ENCODE measurements at regions not wholly inside any gene's neighbourhood (a gene's known extent, or its start where the extent isn't known, plus 50 kb on each side); places are given as distances from the start of the nearest gene placed in this dataset.

DNA sequence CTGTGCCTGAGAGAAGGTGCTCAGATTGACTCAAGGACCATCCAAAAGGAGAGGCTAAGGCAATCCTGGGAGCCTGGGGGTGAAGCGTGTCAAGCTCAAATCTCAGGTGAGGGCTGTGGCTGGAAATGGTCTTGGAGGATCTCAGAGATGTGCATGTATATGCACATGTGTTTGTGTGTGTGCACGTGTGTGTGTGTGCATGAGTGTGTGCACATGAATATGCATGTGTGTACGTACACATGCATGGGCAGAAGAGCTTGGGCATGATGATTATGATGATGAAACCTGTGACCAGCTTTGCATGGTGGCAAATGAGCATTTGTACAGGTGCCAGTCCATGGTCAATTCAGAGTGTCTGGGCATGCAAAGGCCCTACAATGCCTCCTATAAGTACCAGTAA is 326.6 kb downstream of the CXCL12 start:
- DNase-seq (ENCODE audit: low read depth, low spot score), result no peak

DNA sequence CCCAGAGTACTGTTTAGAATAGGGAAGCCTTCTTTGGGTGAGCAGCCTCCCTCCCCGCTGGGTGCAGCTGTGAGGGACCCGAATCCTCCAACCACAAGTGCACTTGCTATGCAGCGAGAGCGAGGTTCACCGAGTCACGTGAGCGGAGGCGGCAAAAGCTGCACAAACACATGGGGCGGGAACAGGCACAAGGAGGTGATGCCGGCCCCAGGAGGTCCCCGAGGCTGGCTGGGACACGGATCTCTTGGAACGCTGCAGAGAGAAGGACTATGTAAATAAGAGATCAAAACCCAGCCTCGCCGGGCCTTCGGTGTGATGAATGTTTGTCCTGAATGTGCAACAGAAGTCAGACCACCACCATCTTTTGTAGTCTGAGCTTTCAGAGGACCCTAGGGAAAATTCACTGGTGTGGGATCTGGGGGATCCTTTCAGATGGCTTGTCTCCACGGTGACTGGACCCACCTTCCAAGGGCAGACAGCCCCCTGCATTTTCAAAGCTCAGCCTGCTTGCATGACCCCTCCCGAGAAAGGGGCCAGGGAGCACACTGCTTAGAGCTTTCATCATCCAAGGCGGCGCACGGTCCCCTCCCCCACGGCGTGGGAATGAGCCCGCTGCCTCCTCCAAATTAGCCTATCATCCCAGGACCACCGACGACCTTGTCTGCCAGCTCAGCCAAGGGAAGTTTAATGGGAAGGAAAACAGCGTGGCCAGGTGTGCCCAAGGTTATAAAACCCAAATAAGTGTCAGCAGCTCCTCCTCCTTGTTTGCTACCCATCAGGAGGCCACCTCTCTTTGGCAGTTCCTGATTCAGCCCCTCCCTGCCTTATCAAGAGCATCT is 327.7 kb downstream of the CXCL12 start:
- no peak for DNase-seq (ENCODE audit: low read depth, low spot score)

DNA sequence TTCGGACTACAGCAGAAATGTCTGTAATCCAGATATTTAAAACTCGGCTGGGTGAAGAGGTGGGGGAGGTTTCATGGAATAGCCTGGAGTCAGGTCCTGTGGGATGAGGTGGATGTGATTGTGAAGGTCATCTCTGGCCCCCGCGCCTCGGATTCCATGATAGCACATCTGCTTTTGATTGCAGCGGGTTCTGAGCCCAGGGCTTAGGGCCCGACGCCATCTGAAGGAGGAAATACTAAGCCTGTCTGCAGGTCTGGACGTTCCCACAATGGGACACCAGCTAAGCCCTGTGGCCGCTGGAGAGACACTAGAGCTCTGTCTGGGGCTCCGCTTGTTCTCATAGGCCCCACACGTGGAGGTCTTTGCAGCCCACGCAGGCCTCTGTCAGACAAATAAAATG is 328.7 kb downstream of the CXCL12 start:
- DNase-seq (ENCODE audit: low read depth, low spot score), result no peak

DNA sequence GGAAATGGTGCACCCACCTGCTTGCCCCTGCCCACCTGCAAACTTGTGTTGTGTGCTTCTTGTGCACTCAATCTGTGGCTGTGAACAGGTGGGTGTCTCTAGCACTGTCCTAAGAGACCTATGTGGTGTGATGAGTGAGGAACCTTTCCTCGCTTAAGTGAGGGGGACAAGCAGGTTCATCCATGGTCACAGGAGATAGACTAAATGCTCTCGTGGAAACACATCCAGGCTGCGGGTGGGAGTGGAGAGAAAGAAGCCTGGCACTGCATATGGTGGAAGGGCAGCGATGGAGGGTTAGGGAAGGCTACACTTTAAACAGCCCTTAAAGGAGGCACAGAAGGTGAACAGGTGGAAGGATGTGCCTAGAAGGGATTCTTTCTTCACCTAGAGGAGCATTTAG is 330.9 kb downstream of the CXCL12 start:
- no peak for DNase-seq (ENCODE audit: low read depth, low spot score)

DNA sequence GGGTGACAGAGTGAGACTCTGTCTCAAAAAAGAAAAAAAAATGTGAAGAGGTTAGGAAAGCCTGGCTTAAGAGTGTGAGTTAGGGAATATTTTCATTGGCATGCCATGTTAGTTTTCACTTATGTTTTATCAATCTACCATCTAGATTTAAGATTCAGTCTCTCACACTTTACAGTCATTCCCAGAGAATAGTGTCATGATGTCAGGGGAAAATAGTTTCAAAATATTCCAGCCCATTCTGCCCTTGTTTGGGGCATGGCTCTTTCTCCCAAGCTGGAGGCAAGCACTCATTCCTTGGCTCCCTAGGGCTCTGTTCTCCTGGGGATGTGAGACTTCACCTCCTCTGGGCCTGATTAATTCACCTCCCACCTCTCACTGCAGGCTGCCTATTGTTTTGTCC is 331.5 kb downstream of the CXCL12 start:
- no peak for DNase-seq (ENCODE audit: low read depth, low spot score)

DNA sequence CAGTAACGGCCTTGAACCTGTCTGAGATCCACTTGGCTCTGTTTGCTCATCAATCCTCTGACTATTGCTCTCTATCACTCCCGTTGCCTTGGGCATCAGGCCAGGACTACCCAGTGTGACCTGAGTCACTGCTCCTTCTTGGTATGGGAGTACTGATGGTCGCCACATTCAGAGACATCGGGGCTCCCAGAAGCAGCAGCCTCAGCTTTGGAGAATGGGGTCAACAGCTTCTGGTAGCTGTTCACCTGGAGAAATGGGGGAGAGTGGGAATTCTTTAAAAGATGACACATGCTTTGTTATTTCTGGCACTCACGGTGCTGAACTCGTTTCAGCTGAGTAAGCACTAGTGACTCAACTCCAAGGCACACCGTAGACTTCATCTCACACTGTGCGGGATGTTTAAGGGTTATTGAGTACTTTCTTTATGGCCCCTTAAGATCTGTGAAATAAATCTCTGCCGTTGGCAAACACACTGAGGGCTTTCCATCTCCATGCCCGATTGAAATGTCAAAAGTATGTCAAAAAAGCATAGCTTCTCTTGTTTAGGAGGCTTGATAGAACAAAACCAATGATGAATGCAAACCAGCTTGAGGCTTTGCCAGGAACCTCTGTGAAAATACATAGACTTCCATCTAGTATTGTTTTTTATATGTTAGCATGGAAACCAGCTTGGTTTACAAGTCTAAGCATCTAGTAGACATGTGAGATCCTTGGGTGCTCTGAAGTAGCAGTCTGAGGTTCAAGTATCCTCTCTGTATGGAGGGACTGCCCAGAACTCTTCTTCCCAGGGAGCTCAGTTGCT is 333.1 kb downstream of the CXCL12 start:
- DNase-seq (ENCODE audit: low read depth, low spot score), result no peak

DNA sequence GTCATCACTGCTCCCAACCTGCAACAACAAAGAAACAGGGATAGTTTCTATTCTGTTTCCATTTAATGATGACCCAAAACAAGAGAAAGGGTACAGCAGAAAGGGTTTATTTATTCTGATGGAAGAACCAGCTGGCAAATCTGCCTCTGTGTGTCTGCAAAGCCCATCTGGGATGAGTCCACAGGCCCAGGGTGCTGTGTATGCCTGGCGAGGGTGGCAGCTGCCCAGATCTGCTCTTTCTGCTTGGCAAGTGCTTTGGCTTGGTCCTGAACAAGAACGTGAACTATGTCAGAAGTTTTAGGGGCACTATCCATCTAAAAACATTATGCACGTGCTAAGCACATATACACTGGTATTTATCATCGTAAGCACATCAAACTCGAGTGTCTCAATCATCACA is 333.8 kb downstream of the CXCL12 start:
- no peak for DNase-seq (ENCODE audit: low read depth, low spot score)

DNA sequence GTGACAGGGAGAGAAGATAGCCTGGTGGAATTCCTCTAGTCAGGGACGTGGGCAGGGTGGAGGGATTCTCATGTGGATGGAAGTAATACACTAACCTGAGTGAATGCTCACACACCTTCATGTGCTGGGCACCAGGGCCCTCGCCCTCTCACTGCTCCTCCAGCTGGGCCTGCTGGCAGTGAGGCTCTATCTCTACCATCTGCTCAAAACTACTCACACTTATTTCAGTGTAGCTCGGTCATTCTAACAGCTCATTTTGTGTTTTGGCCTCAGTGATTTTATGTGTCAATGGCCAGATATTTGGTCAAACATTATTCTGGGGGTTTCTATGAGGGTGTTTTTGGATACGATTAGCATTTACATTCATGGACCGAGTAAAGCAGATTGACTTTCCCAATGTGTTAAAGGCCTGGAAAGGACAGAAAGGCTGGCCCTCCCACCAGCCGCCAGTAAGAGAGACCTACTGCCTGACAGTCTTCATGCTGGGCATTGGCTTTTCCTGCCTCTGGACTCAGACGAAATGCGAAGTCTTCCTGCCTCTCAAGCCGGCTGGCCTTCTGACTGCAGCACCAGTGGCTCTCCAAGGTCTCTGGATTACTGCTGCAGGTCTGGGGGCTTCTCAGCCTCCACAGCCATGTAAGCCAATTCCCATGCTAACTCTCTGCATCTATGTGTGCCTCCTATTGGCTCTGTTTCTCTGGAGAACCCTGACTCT is 335.4 kb downstream of the CXCL12 start:
- no peak for DNase-seq (ENCODE audit: low read depth, low spot score)

DNA sequence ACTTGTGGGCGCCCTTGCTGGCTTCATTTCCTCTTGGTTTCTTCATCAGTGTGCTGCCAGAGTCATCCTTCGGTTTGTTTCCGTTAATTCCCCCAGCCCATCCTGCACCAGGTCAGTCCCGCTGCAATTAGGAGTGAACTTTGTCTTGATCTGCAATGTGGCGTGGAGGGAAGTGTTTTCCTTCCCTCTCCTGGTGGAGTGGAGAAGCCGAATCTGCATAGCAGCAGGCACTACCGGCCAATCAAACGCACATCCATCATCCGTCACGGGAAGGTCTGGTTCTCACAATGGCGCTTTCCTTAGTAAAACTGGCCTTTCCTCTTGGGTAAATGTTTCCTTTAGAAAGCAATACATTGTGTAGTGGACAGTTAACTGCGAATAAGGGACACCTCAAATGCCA is 337.5 kb downstream of the CXCL12 start:
- DNase-seq (ENCODE audit: low read depth, low spot score), result no peak

DNA sequence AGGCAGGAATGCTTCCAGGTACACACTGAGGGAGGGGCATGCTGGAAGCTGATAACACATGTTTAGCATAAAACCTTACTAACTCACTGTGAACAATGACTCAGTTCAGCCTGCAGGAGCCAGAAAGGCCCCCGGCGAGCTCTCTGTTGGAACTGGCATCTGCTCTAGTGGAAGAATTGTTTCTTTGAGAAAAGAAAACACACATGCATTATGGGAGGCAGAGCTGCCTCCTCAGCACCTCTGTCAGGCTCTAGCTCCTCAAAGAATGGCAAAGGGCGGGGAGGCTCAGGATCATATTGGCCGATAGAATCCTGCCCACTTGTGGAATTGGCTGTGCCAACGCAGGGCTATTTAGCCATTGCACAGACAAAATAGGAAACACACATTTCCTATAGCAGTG is 338.3 kb downstream of the CXCL12 start:
- no peak for DNase-seq (ENCODE audit: low read depth, low spot score)

DNA sequence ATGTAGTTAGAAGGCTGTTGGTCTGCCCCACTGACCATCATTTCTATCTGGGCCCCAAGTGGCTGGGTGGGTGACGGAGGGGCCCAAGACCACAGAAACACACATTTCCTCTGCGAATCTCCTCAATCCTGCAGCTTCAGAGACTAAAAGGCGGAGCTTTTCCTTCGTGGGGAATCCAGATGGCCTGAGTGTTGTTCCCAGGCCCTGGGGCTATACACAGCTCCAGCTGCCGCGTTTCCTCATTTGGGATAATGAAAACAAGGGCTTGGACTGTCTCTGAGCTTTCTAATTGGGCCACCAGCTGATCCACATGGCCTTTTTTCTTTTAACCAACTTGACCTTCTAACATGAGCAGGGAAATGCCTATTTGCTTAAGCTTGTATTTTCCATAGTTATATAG is 339.9 kb downstream of the CXCL12 start:
- no peak for DNase-seq (ENCODE audit: low read depth, low spot score)

DNA sequence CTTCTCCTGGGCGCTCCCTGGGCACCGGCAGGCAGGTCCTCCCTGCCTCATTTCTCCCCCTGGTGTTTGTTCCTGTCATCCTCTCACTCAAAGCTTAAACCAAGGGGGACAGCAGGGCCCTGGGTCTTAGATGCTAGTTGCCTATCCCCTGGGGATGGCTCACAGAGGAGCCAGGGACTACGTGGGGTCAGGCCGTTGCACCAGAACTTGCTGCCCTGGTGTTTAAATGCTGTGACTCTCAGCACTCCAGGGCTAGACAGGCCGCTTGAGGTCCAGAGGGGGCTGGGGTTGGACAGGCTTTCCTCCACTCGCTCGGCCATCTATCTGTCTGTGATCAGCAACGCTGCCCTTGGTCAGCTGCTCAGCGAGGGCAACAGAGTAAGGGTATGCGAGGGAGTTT is 340.3 kb downstream of the CXCL12 start:
- no peak for DNase-seq (ENCODE audit: low read depth, low spot score)

DNA sequence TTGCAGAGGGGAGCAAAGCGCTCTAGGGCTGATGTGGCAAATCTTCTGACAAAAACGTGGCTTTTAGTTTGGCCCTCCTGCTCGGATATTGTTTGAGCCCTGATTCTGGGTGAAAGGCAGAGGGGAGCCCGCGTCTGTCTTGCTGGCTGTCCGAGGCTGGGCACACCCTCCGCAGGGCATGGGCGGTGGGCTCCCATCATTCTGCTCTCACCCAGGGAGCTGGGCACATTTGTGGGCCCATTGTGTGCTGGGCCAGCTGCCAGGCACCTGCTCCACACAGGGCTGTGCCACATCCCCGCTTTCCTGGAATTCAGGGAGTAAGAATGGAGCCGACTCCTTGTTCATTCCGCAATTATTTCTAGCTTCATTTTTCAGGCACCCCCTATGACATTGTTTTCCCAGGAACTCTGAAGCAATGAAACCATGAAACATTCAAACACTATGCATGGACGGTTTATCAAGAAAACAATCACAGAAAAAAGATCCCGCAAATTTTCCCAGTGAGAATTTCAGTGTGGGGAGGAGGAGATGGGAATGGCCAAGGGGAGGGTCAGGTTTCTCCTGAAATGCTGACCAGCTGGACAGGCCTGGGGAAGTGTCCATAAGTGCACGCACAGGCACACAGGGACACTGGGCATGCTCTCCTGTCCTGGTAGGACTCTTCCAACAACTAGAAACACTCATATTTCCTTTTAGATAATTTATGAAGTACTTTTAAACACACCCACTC is 341.1 kb downstream of the CXCL12 start:
- DNase-seq (ENCODE audit: low read depth, low spot score), result no peak

DNA sequence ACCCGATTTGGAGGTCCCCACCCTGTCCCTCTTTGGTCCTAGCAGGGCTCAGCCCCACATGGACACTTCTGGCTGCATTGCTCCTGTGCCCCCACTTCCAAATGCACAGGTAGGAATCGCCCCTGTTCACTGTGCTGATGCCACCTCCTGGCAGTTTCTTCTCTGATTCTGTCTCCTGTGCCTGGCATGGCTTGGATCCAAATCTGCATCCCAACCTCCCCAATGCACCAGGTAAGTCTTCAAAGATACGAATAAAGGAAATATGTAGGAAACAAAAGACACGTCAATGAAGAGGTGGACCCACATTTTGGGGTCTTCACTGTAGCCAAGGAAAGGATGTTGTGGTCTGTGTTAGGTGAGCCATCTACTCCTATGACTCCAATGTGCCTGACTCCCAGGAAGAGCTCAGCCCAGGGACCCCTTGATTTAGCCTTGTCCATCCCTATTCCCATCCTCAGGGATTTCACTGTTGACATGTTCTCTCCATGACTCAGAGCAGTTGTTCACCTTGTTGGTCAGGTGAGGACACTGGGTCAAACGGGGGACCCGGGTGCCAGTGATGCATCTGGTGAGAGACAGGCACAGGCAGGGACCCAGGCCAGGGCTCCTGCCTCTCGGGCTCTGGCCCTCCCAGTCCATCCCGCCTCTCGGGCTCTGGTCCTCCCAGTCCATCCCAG is 341.8 kb downstream of the CXCL12 start:
- DNase-seq (ENCODE audit: low read depth, low spot score), result no peak

DNA sequence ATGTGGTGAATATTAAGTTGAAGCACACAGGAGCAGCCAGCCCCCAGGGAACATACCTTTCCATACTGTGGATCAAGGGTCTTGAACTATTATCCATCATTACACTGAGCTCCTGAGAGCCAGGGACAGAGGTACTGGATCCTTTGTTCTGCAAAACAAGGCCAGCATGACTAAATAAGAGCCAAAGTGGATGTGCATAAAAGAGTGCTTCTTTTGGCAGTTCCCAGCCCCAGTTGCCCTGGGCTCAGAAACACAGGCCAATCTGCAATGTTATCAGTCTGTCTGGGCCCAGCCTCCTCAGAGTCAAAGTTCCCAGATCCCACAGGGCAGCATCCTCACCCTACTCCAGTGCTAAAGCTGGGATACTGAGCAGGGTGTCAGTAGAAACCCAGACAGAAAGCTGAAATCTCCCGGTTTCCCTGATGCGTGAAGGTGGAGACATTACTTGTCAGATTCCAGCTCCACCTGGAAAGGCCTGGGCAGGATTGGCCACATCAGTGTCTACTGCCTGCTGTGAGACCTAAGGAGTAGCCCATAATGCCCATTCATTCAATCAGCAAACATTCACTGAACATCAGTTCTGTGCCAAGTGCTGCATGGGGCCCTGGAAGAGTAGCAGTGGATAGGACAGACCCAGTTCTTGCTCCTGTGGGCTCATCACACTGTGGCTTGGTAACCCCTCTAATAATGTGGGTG is 342.7 kb downstream of the CXCL12 start:
- DNase-seq (ENCODE audit: low read depth, low spot score), result no peak

DNA sequence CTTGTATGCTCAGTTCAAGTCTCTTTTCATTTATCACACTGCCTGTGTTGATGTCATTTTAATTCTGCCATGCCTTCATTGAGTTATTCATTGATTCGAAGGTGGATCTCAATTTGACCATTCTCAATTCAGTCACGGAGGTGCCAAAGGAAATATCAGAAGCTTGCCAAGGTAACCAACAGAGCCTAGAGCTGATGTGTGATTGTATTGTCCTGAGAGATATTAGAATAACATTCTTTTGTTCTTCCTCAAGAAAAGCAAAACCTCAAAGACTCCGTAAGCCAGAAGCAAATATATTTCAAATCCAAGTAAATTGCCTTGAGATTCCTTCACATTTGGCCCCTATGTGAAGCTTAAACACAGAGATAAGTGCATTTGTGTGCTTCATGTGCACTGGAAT is 345.3 kb downstream of the CXCL12 start:
- no peak for DNase-seq (ENCODE audit: low read depth, low spot score)

DNA sequence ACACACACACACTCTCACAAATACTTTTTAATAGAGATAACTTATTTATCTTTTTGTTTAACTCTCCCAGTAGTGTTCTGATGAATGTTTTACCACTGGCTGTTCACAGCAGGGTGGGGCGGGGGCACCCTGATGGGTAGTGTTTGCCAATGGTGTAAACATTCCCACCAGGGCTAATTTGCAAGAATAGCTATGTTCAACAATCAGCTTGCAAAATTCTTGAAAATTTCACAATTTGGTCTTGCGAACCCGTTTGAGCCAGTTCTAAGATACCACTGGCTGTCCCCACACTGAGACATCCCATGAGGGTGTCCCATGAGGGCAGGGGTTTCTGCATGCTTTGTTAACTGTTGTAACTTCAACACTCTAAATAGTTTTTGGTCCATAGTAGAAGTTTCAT is 348.5 kb downstream of the CXCL12 start:
- DNase-seq (ENCODE audit: low read depth, low spot score), result no peak

DNA sequence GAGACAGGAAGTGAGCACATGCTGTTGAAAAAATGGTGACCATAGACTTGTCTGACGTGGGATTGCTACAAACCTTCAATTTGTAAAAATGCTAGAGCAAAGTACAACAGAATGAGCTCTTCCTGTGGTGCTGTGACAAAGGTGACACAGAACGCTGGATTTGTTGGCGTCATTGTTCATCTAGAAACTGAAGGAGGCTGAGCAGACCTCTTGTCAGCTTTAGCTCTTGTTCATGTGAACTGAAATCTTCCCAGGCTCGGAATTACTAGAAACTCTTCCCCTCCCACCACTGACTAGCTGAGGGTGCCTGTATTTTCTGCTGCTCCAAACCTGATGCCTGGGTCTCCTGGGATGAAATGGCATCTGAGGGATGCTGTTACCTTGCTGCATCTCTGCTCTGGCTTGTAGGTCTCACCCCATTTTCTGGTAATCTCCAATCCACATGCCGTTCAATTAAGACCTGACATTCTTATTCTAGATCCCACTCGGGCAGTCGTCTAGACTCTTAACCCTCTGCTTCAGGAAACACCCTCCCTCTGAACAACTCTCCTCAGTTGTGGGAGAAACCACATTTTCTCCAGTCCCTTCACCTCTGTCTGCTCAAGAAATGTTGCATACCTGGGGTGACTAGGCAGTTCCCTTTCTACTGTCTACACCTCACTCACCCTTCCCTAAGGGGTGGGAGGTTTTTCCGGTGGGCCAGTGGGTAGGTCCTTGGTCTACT is 349.3 kb downstream of the CXCL12 start:
- DNase-seq (ENCODE audit: low read depth, low spot score), result no peak

DNA sequence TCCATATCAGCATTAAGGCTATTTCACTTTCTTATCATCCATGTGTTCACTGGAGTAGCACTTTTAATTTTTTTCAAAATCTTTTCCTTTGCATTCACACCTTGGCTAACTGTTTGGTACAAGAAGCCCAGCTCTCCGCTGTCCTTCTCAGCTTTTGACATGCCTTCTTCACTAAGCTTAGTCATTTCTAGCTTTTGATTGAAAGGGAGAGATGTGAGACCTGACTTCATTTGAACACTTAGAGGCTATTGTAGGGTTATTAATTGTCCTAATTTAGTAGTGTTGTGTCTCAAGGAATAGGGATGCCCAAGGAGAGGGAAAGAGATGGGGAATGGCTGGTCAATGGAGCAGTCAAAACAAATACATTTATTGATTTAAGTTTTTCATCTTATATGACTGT is 350.0 kb downstream of the CXCL12 start:
- no peak for DNase-seq (ENCODE audit: low read depth, low spot score)

DNA sequence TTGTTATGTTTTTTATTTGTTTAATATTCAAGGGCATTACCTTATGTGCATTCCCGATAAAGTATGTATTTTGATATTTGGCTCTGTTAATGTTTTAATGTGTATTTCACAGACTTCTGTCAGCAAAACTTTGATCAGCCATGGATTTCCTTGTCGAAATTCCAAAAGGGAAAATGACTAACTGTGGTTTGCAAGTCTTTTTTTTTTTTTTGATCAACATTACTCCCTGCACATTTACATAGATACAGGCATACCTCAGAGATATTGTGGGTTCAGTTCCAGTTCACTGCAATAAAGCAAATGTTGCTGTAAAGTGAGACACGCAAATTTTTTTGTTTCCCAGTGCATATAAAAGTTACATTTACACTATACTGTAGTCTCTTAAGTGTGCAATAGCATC is 351.9 kb downstream of the CXCL12 start:
- no peak for DNase-seq (ENCODE audit: low read depth, low spot score)

Measured in iPS DF 19.7 (cell line).